OCI-LY7 (cell line): ENCODE measurements at regions not wholly inside any gene's neighbourhood (a gene's known extent, or its start where the extent isn't known, plus 50 kb on each side); places are given as distances from the start of the nearest gene placed in this dataset.

ENCODE experiments used
- CTCF ChIP-seq: fragments of 200-600 bp; sonication (generic); conservative IDR thresholded peaks from 2 replicates; pipeline ENCODE4 v1.5.1; 2014; ENCODE audit warnings: mild to moderate bottlenecking, antibody characterized with exemption, low read length, moderate library complexity, mixed read lengths
- EZH2phosphoT487 ChIP-seq: fragments of 200-600 bp; sonication (generic); IDR thresholded peaks from 2 replicates; pipeline ENCODE4 v1.6.1; 2018; ENCODE audit warnings: low read depth, borderline replicate concordance, mild to moderate bottlenecking, mixed run types, antibody characterized with exemption, low read length, moderate library complexity, mixed read lengths

- TF ChIP-seq CTCF, result no peak
- TF ChIP-seq EZH2phosphoT487, result no peak
Measured at GRCh38 chr13:50154697-50155096, 139.5 kb downstream of the KCNRG start.
